Fibroblast of lung (primary cell): ENCODE measurements at regions not wholly inside any gene's neighbourhood (a gene's known extent, or its start where the extent isn't known, plus 50 kb on each side); places are given as distances from the start of the nearest gene placed in this dataset.

Source experiments
- DNase-seq, 2 donors: peaks; one replicate each; pipeline versions ENCODE4 v3.0.0 to v3.0.0-alpha.2; 2010; ENCODE audit warnings: low read depth in 2 of 2
- H2AFZ ChIP-seq: 2 replicates; pipeline ENCODE4 v1.5.1; 2012; ENCODE audit warnings: low read length, control low read depth, inconsistent platforms
- H3K27ac ChIP-seq: 2 replicates; pipeline ENCODE4 v1.5.1; 2011; ENCODE audit warnings: low read length, control low read depth; ENCODE audit not compliant: insufficient read depth
- H3K27me3 ChIP-seq: 2 replicates; pipeline ENCODE4 v1.5.1; 2011; ENCODE audit warnings: mild to moderate bottlenecking, low read length; ENCODE audit not compliant: control insufficient read depth, insufficient read depth
- H3K36me3 ChIP-seq: 2 replicates; pipeline ENCODE4 v1.5.1; 2011; ENCODE audit warnings: low read length; ENCODE audit not compliant: control insufficient read depth, insufficient read depth
- H3K4me1 ChIP-seq: 2 replicates; pipeline ENCODE4 v1.5.1; 2011; ENCODE audit warnings: low read length; ENCODE audit not compliant: control insufficient read depth, insufficient read depth; ENCODE audit errors: extremely low read depth
- H3K4me2 ChIP-seq: 2 replicates; pipeline ENCODE4 v1.5.1; 2011; ENCODE audit warnings: low read length, control low read depth; ENCODE audit not compliant: insufficient read depth; ENCODE audit errors: extremely low read depth
- H3K4me3 ChIP-seq, 4 experiments: fragments of 200-600 bp in 1 of 4; sonication (generic) in 1 of 4; replicated peaks in 1 of 4; 2 replicates each; pipeline ENCODE4 v1.5.1; 2011 to 2016; ENCODE audit warnings: low read length in 4 of 4, low read depth in 3 of 4, mild to moderate bottlenecking in 3 of 4, control low read depth in 2 of 4, inconsistent platforms in 1 of 4, mixed read lengths in 1 of 4; ENCODE audit not compliant: insufficient read depth in 1 of 4; ENCODE audit errors: control extremely low read depth in 1 of 4
- H3K79me2 ChIP-seq: 2 replicates; pipeline ENCODE4 v1.5.1; 2012; ENCODE audit warnings: mild to moderate bottlenecking, low read length, inconsistent platforms; ENCODE audit not compliant: control insufficient read depth, insufficient read depth
- H3K9ac ChIP-seq: 2 replicates; pipeline ENCODE4 v1.5.1; 2011; ENCODE audit warnings: mild to moderate bottlenecking, low read length, control low read depth; ENCODE audit not compliant: insufficient read depth
- H3K9me3 ChIP-seq: 2 replicates; pipeline ENCODE4 v1.5.1; 2012; ENCODE audit warnings: low read depth, low read length; ENCODE audit not compliant: control insufficient read depth, insufficient read depth
- H4K20me1 ChIP-seq: 2 replicates; pipeline ENCODE4 v1.5.1; 2011; ENCODE audit warnings: low read length; ENCODE audit not compliant: control insufficient read depth, insufficient read depth; ENCODE audit errors: extremely low read depth
- EZH2 ChIP-seq: IDR thresholded peaks from 2 replicates; pipeline ENCODE4 v1.5.1; 2012; ENCODE audit warnings: low read length, control low read depth, mild to moderate bottlenecking; ENCODE audit errors: missing control alignments
- TF ChIP-seq, protein P1 (sequence below), 2 donors: IDR thresholded peaks in 1 of 2; conservative IDR thresholded peaks in 1 of 2; 1 replicate in 1 of 2; 2 replicates in 1 of 2; pipeline ENCODE4 v1.5.1; 2011 to 2012; ENCODE audit warnings: low read length in 2 of 2, control low read depth in 1 of 2, inconsistent platforms in 1 of 2, low read depth in 1 of 2, mild to moderate bottlenecking in 1 of 2

DNA sequence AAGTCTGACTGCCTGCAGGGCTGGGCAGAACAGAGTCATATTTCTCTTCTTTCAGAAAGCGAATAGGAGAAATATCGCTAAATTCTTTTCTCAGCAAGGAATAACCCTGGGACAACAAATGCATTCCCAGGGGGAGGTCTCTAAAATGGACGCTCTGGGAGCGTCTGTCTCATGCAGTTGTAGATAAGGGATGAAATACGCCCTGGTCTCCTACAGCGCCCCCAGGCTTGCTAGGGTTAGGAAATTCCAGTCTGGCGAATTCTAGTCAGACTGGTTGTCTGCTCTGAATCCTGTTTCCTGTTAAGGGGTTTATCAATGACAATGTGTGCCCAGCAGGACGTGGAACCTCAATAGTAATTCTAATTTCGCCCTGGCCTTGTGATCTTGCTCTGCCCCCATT lies 1214.1 kb downstream of the DIAPH3 start:
- Histone ChIP-seq H3K79me2 (no peaks in the 10 kb centered on the region), H3K9me3 (no peaks in the 10 kb centered on the region), H3K27ac (no peak overlapping the region), H3K4me1 (no peaks in the 10 kb centered on the region), H3K4me3 (no peak overlapping the region), H4K20me1 (no peaks in the 10 kb centered on the region), H3K27me3 (no peaks in the 10 kb centered on the region), H3K9ac (no peak overlapping the region), H2AFZ (no peak overlapping the region), H3K36me3 (no peaks in the 10 kb centered on the region), H3K4me2 (no peak overlapping the region)
- no peak for DNase-seq
- no peak for TF ChIP-seq EZH2
- TF ChIP-seq, protein P1, sequence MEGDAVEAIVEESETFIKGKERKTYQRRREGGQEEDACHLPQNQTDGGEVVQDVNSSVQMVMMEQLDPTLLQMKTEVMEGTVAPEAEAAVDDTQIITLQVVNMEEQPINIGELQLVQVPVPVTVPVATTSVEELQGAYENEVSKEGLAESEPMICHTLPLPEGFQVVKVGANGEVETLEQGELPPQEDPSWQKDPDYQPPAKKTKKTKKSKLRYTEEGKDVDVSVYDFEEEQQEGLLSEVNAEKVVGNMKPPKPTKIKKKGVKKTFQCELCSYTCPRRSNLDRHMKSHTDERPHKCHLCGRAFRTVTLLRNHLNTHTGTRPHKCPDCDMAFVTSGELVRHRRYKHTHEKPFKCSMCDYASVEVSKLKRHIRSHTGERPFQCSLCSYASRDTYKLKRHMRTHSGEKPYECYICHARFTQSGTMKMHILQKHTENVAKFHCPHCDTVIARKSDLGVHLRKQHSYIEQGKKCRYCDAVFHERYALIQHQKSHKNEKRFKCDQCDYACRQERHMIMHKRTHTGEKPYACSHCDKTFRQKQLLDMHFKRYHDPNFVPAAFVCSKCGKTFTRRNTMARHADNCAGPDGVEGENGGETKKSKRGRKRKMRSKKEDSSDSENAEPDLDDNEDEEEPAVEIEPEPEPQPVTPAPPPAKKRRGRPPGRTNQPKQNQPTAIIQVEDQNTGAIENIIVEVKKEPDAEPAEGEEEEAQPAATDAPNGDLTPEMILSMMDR (conservative IDR thresholded peaks at IDR 0.05 in 1 of 2, IDR thresholded peaks at IDR 0.05 in 1 of 2; ENCODE audit: low read depth in 1 of 2, low read length in 2 of 2) = no peak

DNA sequence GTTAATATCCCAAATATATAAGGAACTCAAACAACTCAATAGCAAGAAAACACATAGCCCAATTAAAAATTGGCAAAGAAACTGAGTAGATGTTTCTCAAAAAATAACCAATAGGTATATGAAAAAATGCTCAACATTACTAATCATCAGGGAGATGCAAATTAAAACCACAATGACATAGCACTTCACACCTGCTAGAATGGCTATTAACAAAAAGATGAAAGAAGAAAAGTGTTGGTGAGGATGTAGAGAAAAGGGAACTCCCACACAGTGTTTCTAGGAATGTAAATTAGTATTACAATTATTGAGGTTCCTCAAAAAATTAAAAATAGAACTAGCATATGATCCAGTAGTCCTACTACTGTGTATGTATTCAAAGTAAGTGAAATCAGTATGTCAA lies 1212.8 kb downstream of the DIAPH3 start:
- Histone ChIP-seq H3K27ac (no peak overlapping the region), H2AFZ (no peak overlapping the region), H3K27me3 (no peaks in the 10 kb centered on the region), H3K9me3 (no peaks in the 10 kb centered on the region), H3K79me2 (no peaks in the 10 kb centered on the region), H3K9ac (no peak overlapping the region), H4K20me1 (no peaks in the 10 kb centered on the region), H3K4me3 (no peak overlapping the region), H3K4me2 (no peak overlapping the region), H3K4me1 (no peaks in the 10 kb centered on the region), H3K36me3 (no peaks in the 10 kb centered on the region)
- no peak for DNase-seq
- no peak for TF ChIP-seq EZH2
- TF ChIP-seq, protein P1 (conservative IDR thresholded peaks at IDR 0.05 in 1 of 2, IDR thresholded peaks at IDR 0.05 in 1 of 2; ENCODE audit: low read depth in 1 of 2, low read length in 2 of 2) = no peak

DNA sequence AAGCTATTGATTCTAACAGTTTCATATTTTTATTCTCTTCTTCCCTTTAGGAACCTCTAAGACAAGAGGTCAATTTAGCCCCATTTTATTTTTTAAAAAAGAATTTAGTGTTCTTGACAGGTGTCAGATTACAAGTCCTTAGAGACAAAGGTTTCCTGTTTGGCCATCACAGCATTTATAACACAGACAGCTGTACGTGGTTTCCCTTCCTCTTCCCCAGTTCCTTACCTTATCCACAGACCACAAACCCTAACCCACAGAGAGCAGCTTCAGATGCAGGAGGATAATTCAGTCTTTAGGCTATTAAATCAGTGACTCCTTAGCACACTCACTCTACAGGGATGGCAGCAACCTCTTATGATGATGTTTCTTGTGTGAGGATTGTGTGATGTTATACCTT lies 1210.1 kb downstream of the DIAPH3 start:
- Histone ChIP-seq H2AFZ (no peak overlapping the region), H3K79me2 (no peaks in the 10 kb centered on the region), H3K4me2 (no peak overlapping the region), H3K27ac (no peak overlapping the region), H3K4me1 (no peaks in the 10 kb centered on the region), H3K9ac (no peak overlapping the region), H3K27me3 (no peaks in the 10 kb centered on the region), H3K9me3 (no peaks in the 10 kb centered on the region), H3K36me3 (no peaks in the 10 kb centered on the region), H3K4me3 (no peak overlapping the region), H4K20me1 (no peaks in the 10 kb centered on the region)
- no peak for TF ChIP-seq EZH2
- TF ChIP-seq, protein P1 (conservative IDR thresholded peaks at IDR 0.05 in 1 of 2, IDR thresholded peaks at IDR 0.05 in 1 of 2; ENCODE audit: low read depth in 1 of 2, low read length in 2 of 2) = no peak
- DNase-seq = peak in 1 of 2 donors; percentile 58
